Activated CD4-positive, alpha-beta T cell treated with anti-CD3 and anti-CD28 coated beads, Interleukin-2, amount 50 U/mL, for 16 hours (primary cell): ENCODE measurements at regions not wholly inside any gene's neighbourhood (a gene's known extent, or its start where the extent isn't known, plus 50 kb on each side); places are given as distances from the start of the nearest gene placed in this dataset.

Source experiments
- DNase-seq: peaks from one replicate; pipeline ENCODE4 v3.0.0-alpha.2; 2020

- no peak for DNase-seq
Measured at GRCh38 chr6:88378639-88379038, 212.5 kb upstream of the CNR1 start.

- DNase-seq = no peak
Measured at GRCh38 chr6:88377976-88378568, 211.9 kb upstream of the CNR1 start.

GRCh38 chr6:88376768-88377387 lies 210.7 kb upstream of the CNR1 start:
- DNase-seq = no peak

- no peak for DNase-seq
Measured at GRCh38 chr6:88376197-88376596, 210.1 kb upstream of the CNR1 start.

- DNase-seq = no peak
Measured at GRCh38 chr6:88374553-88374952, 208.4 kb upstream of the CNR1 start.

GRCh38 chr6:88371480-88371879 lies 205.3 kb upstream of the CNR1 start:
- DNase-seq = no peak

- no peak for DNase-seq
Measured at GRCh38 chr6:88370127-88370710, 204.1 kb upstream of the CNR1 start.

- no peak for DNase-seq
Measured at GRCh38 chr6:88369262-88369661, 203.1 kb upstream of the CNR1 start.

GRCh38 chr6:88368071-88368787 lies 202.1 kb upstream of the CNR1 start:
- DNase-seq = no peak

- DNase-seq = no peak
Measured at GRCh38 chr6:88367248-88367647, 201.1 kb upstream of the CNR1 start.

GRCh38 chr6:88366672-88367071 lies 200.5 kb upstream of the CNR1 start:
- DNase-seq = no peak

GRCh38 chr6:88365656-88366055 lies 199.5 kb upstream of the CNR1 start:
- no peak for DNase-seq

- no peak for DNase-seq
Measured at GRCh38 chr6:88365230-88365629, 199.1 kb upstream of the CNR1 start.

- DNase-seq = no peak
Measured at GRCh38 chr6:88361754-88362153, 195.6 kb upstream of the CNR1 start.

- no peak for DNase-seq
Measured at GRCh38 chr6:88361298-88361697, 195.2 kb upstream of the CNR1 start.

- no peak for DNase-seq
Measured at GRCh38 chr6:88360203-88360797, 194.2 kb upstream of the CNR1 start.

- no peak for DNase-seq
Measured at GRCh38 chr6:88359530-88360202, 193.5 kb upstream of the CNR1 start.

GRCh38 chr6:88358846-88359245 lies 192.7 kb upstream of the CNR1 start:
- DNase-seq = no peak

GRCh38 chr6:88349511-88349910 lies 183.4 kb upstream of the CNR1 start:
- no peak for DNase-seq

- no peak for DNase-seq
Measured at GRCh38 chr6:88342336-88342735, 176.2 kb upstream of the CNR1 start.

- DNase-seq = no peak
Measured at GRCh38 chr6:88339761-88340160, 173.6 kb upstream of the CNR1 start.

GRCh38 chr6:88321306-88321705 lies 155.2 kb upstream of the CNR1 start:
- no peak for DNase-seq

- no peak for DNase-seq
Measured at GRCh38 chr6:88311561-88311960, 145.4 kb upstream of the CNR1 start.
